HCT116 (cell line): ENCODE measurements at regions not wholly inside any gene's neighbourhood (a gene's known extent, or its start where the extent isn't known, plus 50 kb on each side); places are given as distances from the start of the nearest gene placed in this dataset.

Source experiments
- ATAC-seq: fragments of 200-7000 bp; cut with Tn5 transposase; 2 replicates; pipeline ENCODE4 v1.9.1; 2020; ENCODE audit warnings: mild to moderate bottlenecking, moderate library complexity
- BruUV-seq: library from RNA; stranded (reverse); fragments of 400-500 nt; replicated peaks from 2 replicates; lab custom pipeline; 2021; lab: Mats Ljungman, UMichigan
- CTCF ChIA-PET: fragments of 300-600 bp; sonication (Branson Sonifier 250); formaldehyde crosslinking; loops from one replicate; lab custom pipeline; 2021; ENCODE audit warnings: antibody characterized with exemption; lab: Charles Lee
- POLR2A ChIA-PET: fragments of 300-600, 350-600 bp; sonication (Branson Sonifier 250); formaldehyde crosslinking; loops from one replicate; lab custom pipeline; 2021; ENCODE audit warnings: antibody characterized with exemption; lab: Charles Lee
- RAD21 ChIA-PET, 2 experiments: fragments of 300-600 bp; sonication (Branson Sonifier 250); formaldehyde crosslinking; loops; one replicate each; lab custom pipeline; 2023; ENCODE audit warnings: low total read pairs in 2 of 2; ENCODE audit not compliant: uncharacterized antibody in 2 of 2, unreplicated experiment in 2 of 2, low non-redundant PET in 1 of 2; lab: Charles Lee
- DNase-seq: peaks from one replicate; pipeline ENCODE4 v3.0.0-alpha.2; 2010; ENCODE audit warnings: low read depth, low spot score
- H2AFZ ChIP-seq: fragments of 200-600 bp; shearing (Covaris generic), sonication (generic); 2 replicates; pipeline ENCODE4 v1.6.1; 2017; ENCODE audit warnings: low read depth, mixed run types, mixed read lengths, antibody characterized with exemption, low read length; ENCODE audit not compliant: poor library complexity, severe bottlenecking
- H3K27ac ChIP-seq: 2 replicates; pipeline ENCODE4 v1.5.1; 2012; ENCODE audit warnings: low read depth, low read length
- H3K27me3 ChIP-seq: fragments of 200-600 bp; sonication (generic); 2 replicates; pipeline ENCODE4 v1.6.1; 2016; ENCODE audit warnings: mixed run types, low read length, mixed read lengths; ENCODE audit not compliant: insufficient read depth
- H3K36me3 ChIP-seq, 2 experiments: fragments of 200-500 bp in 1 of 2; fragments of 200-600 bp in 1 of 2; sonication (Bioruptor generic) in 1 of 2; sonication (generic) in 1 of 2; 2 replicates each; pipeline versions ENCODE4 v1.5.1 to v1.6.1; 2014 to 2016; ENCODE audit warnings: low read length in 2 of 2, inconsistent platforms in 1 of 2, mixed read lengths in 1 of 2, mixed run types in 1 of 2; ENCODE audit not compliant: insufficient read depth in 2 of 2, control insufficient read depth in 1 of 2
- H3K4me1 ChIP-seq, 2 experiments: fragments of 200-600 bp in 1 of 2; sonication (generic) in 1 of 2; 2 replicates each; pipeline versions ENCODE4 v1.5.1 to v1.6.1; 2012 to 2017; ENCODE audit warnings: low read length in 2 of 2, inconsistent platforms in 1 of 2, mild to moderate bottlenecking in 1 of 2, mixed read lengths in 1 of 2, mixed run types in 1 of 2, moderate library complexity in 1 of 2; ENCODE audit not compliant: insufficient read depth in 2 of 2, control insufficient read depth in 1 of 2
- H3K4me2 ChIP-seq: fragments of 200-600 bp; sonication (generic); 2 replicates; pipeline ENCODE4 v1.6.1; 2017; ENCODE audit warnings: mixed run types, low read length, mixed read lengths
- H3K4me3 ChIP-seq, 2 experiments: fragments of 200-600 bp in 1 of 2; sonication (generic) in 1 of 2; replicated peaks in 1 of 2; 2 replicates each; pipeline ENCODE4 v1.5.1; 2011 to 2016; ENCODE audit warnings: low read length in 2 of 2, control low read depth in 1 of 2, low read depth in 1 of 2, mild to moderate bottlenecking in 1 of 2, mixed read lengths in 1 of 2, mixed run types in 1 of 2
- H3K79me2 ChIP-seq: fragments of 200-600 bp; sonication (generic); 2 replicates; pipeline ENCODE4 v1.6.1; 2017; ENCODE audit warnings: mild to moderate bottlenecking, mixed run types, low read length, moderate library complexity, mixed read lengths; ENCODE audit not compliant: insufficient read depth
- H3K9ac ChIP-seq: fragments of 200-600 bp; sonication (generic); 2 replicates; pipeline ENCODE4 v1.6.1; 2016; ENCODE audit warnings: low read length, mixed read lengths
- H3K9me2 ChIP-seq: fragments of 200-600 bp; sonication (generic), shearing (Covaris generic); 2 replicates; pipeline ENCODE4 v1.6.1; 2017; ENCODE audit warnings: mixed run types, mild to moderate bottlenecking, moderate library complexity; ENCODE audit not compliant: insufficient read depth
- H3K9me3 ChIP-seq, 2 experiments: fragments of 200-500 bp in 1 of 2; fragments of 200-600 bp in 1 of 2; sonication (Bioruptor generic) in 1 of 2; sonication (generic) in 1 of 2; 2 replicates each; pipeline ENCODE4 v1.6.1; 2014 to 2017; ENCODE audit warnings: low read length in 2 of 2, mixed read lengths in 2 of 2, inconsistent platforms in 1 of 2, low read depth in 1 of 2, mild to moderate bottlenecking in 1 of 2, mixed run types in 1 of 2, moderate library complexity in 1 of 2; ENCODE audit not compliant: control insufficient read depth in 1 of 2, insufficient read depth in 1 of 2
- H4K20me1 ChIP-seq: fragments of 200-600 bp; sonication (generic), shearing (Covaris generic); 2 replicates; pipeline ENCODE4 v1.6.1; 2017; ENCODE audit warnings: mixed run types, mild to moderate bottlenecking, moderate library complexity; ENCODE audit not compliant: insufficient read depth
- CBX3 ChIP-seq: IDR thresholded peaks from 2 replicates; pipeline ENCODE4 v1.6.1; 2012; ENCODE audit warnings: low read depth
- EGR1 ChIP-seq: IDR thresholded peaks from 2 replicates; pipeline ENCODE4 v1.6.1; 2012; ENCODE audit warnings: low read depth
- ELF1 ChIP-seq: IDR thresholded peaks from 2 replicates; pipeline ENCODE4 v1.6.1; 2012; ENCODE audit warnings: low read depth, borderline replicate concordance
- EZH2 ChIP-seq: fragments of 200-600 bp; sonication (generic); IDR thresholded peaks from 2 replicates; pipeline ENCODE4 v1.6.1; 2017; ENCODE audit warnings: antibody characterized with exemption, mixed run types
- POLR2A ChIP-seq: IDR thresholded peaks from 2 replicates; pipeline ENCODE4 v1.7.0; 2011; ENCODE audit warnings: borderline replicate concordance; ENCODE audit not compliant: insufficient read depth, insufficient read length; ENCODE audit errors: extremely low read depth
- POLR2AphosphoS5 ChIP-seq: IDR thresholded peaks from 2 replicates; pipeline ENCODE4 v1.6.1; 2011; ENCODE audit warnings: mild to moderate bottlenecking, low read depth, low read length, moderate library complexity
- RAD21 ChIP-seq: IDR thresholded peaks from 2 replicates; pipeline ENCODE4 v1.6.1; 2012; ENCODE audit warnings: low read depth, mild to moderate bottlenecking
- SIN3A ChIP-seq: IDR thresholded peaks from 2 replicates; pipeline ENCODE4 v1.6.1; 2012; ENCODE audit warnings: low read depth
- TCF7L2 ChIP-seq: IDR thresholded peaks from 2 replicates; pipeline ENCODE4 v1.7.0; 2011; ENCODE audit warnings: borderline replicate concordance, inconsistent platforms; ENCODE audit not compliant: insufficient read depth, insufficient read length; ENCODE audit errors: extremely low read depth
- ZFX ChIP-seq: fragments of 450-650 bp; IDR thresholded peaks from 2 replicates; pipeline ENCODE4 v1.6.1; 2017
- ZNF274 ChIP-seq: fragments of 200-500 bp; sonication (Bioruptor generic); IDR thresholded peaks from 2 replicates; pipeline ENCODE4 v1.6.1; 2014; ENCODE audit warnings: mild to moderate bottlenecking, low read depth, low read length, inconsistent platforms
- intact Hi-C: fragments of 100-400 bp; cut with micrococcal nuclease; formaldehyde crosslinking; loops from 2 replicates; pipeline ENCODE4 v1.10.0; 2022
- TF ChIP-seq, protein P1 (sequence below): IDR thresholded peaks from 2 replicates; pipeline ENCODE4 v1.6.1; 2012; ENCODE audit warnings: low read depth
- TF ChIP-seq, protein P2 (sequence below): IDR thresholded peaks from 2 replicates; pipeline ENCODE4 v1.6.1; 2012
- TF ChIP-seq, protein P3 (sequence below): IDR thresholded peaks from 2 replicates; pipeline ENCODE4 v1.6.1; 2012

DNA sequence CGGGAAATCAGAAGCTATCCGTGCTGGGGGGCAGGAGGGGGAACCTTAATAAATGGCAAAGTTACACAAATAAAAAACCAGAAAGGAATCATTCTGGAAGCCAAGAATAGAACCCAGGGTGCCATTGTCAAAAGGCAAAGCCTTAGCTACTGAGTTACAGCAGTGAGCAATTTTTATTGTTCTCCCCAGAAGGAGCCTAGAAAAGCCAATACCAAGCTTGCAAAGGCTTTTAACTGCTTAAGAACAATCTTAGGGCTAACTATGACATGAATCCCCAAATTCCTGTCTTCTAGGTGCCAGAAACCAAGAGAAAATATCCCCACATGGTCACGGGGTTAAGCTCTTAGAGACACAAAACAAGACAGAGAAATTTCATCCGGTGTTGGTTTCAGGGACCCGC lies 482.7 kb downstream of the CCSER2 start:
- no peak overlapping the region for H3K9ac ChIP-seq
- no peaks in the 10 kb centered on the region for H3K4me1 ChIP-seq
- no peaks in the 10 kb centered on the region for H3K9me2 ChIP-seq
- no peak overlapping the region for H3K4me2 ChIP-seq
- CTCF ChIA-PET, result no interaction called here
- H3K9me3 ChIP-seq, result no peaks in the 10 kb centered on the region
- ATAC-seq (no peak), DNase-seq (no peak)
- no peaks in the 10 kb centered on the region for H4K20me1 ChIP-seq
- RAD21 ChIA-PET, result no interaction called here
- H3K36me3 ChIP-seq, result no peaks in the 10 kb centered on the region
- no peaks in the 10 kb centered on the region for H3K79me2 ChIP-seq
- POLR2A ChIA-PET, result no interaction called here
- no peak overlapping the region for H2AFZ ChIP-seq
- H3K4me3 ChIP-seq, result no peak overlapping the region
- H3K27me3 ChIP-seq, result peaks cover 28% of the 10 kb centered on the region
- BruUV-seq, result no TSS peak
- H3K27ac ChIP-seq, result no peak overlapping the region
- intact Hi-C loops, result no loop called here
- TF ChIP-seq RAD21 (no peak), ELF1 (no peak), EGR1 (no peak)
- TF ChIP-seq, protein P1, sequence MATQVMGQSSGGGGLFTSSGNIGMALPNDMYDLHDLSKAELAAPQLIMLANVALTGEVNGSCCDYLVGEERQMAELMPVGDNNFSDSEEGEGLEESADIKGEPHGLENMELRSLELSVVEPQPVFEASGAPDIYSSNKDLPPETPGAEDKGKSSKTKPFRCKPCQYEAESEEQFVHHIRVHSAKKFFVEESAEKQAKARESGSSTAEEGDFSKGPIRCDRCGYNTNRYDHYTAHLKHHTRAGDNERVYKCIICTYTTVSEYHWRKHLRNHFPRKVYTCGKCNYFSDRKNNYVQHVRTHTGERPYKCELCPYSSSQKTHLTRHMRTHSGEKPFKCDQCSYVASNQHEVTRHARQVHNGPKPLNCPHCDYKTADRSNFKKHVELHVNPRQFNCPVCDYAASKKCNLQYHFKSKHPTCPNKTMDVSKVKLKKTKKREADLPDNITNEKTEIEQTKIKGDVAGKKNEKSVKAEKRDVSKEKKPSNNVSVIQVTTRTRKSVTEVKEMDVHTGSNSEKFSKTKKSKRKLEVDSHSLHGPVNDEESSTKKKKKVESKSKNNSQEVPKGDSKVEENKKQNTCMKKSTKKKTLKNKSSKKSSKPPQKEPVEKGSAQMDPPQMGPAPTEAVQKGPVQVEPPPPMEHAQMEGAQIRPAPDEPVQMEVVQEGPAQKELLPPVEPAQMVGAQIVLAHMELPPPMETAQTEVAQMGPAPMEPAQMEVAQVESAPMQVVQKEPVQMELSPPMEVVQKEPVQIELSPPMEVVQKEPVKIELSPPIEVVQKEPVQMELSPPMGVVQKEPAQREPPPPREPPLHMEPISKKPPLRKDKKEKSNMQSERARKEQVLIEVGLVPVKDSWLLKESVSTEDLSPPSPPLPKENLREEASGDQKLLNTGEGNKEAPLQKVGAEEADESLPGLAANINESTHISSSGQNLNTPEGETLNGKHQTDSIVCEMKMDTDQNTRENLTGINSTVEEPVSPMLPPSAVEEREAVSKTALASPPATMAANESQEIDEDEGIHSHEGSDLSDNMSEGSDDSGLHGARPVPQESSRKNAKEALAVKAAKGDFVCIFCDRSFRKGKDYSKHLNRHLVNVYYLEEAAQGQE, result no peak

DNA sequence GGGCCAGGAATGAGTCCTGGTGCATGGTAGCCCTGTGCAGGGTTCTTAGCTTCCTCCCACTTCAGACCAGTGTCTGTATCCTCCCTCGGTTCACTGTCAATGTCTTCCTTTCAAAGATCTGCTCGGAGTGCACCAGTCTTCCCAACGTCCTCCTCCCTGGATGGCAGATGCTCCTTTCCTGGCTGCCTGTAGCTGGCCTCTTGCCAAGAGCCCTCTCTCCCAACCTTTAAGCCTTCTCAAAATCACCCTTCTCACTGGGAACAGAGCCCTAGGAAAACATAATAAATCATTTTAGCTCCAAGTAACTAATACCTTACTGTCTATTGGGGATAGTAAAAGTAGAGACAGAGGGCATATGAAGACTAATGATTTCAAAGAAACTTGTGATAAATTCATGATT lies 490.6 kb downstream of the CCSER2 start:
- Histone ChIP-seq H3K27me3 (peaks cover 6% of the 10 kb centered on the region), H3K4me3 (no peak overlapping the region), H3K79me2 (no peaks in the 10 kb centered on the region), H3K9me2 (no peaks in the 10 kb centered on the region), H4K20me1 (no peaks in the 10 kb centered on the region), H3K27ac (no peak overlapping the region), H2AFZ (no peak overlapping the region), H3K9me3 (no peaks in the 10 kb centered on the region), H3K4me2 (no peak overlapping the region), H3K4me1 (no peaks in the 10 kb centered on the region), H3K9ac (no peak overlapping the region), H3K36me3 (no peaks in the 10 kb centered on the region)
- intact Hi-C loops, result no loop called here
- ChIA-PET RAD21 (no interaction called here), CTCF (interaction anchor here (1.0 to 1.2 kb wide), 2 partner anchors 12 to 551 kb away, joined by 3 read pairs; no protein-coding TSS in a partner anchor), POLR2A (no interaction called here)
- no TSS peak for BruUV-seq
- no peak for ATAC-seq
- no peak for DNase-seq
- TF ChIP-seq CBX3, result no peak
- TF ChIP-seq, protein P1, result no peak
- TF ChIP-seq TCF7L2, result no peak
- TF ChIP-seq RAD21, result no peak
- no peak for TF ChIP-seq POLR2AphosphoS5
- TF ChIP-seq EGR1, result no peak
- no peak for TF ChIP-seq ZFX
- TF ChIP-seq, protein P2, sequence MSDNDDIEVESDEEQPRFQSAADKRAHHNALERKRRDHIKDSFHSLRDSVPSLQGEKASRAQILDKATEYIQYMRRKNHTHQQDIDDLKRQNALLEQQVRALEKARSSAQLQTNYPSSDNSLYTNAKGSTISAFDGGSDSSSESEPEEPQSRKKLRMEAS, result no peak
- TF ChIP-seq, protein P3, sequence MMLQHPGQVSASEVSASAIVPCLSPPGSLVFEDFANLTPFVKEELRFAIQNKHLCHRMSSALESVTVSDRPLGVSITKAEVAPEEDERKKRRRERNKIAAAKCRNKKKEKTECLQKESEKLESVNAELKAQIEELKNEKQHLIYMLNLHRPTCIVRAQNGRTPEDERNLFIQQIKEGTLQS, result no peak
- no peak for TF ChIP-seq POLR2A
- TF ChIP-seq ZNF274, result no peak
- no peak for TF ChIP-seq SIN3A
- no peak for TF ChIP-seq EZH2
